GM23338 (cell line): ENCODE measurements at regions not wholly inside any gene's neighbourhood (a gene's known extent, or its start where the extent isn't known, plus 50 kb on each side); places are given as distances from the start of the nearest gene placed in this dataset.

Experiments
- ATAC-seq: fragments of 200-7000 bp; cut with Tn5 transposase; 3 replicates; pipeline ENCODE4 v1.9.1; 2020
- DNase-seq: peaks from one replicate; pipeline ENCODE4 v3.0.0-alpha.2; 2015; ENCODE audit warnings: low spot score
- H2AFZ ChIP-seq: fragments of 200-600 bp; sonication (generic); 2 replicates; pipeline ENCODE4 v1.8.0; 2016; ENCODE audit warnings: antibody characterized with exemption, mild to moderate bottlenecking, moderate library complexity
- H3F3A ChIP-seq: fragments of 200-600 bp; sonication (generic); replicated peaks from 2 replicates; pipeline ENCODE4 v1.8.0; 2017; ENCODE audit warnings: antibody characterized with exemption, mixed run types, low read depth
- H3K27ac ChIP-seq: fragments of 200-600 bp; sonication (generic); 2 replicates; pipeline ENCODE4 v1.6.1; 2016; ENCODE audit warnings: low read depth
- H3K27me3 ChIP-seq: fragments of 200-600 bp; sonication (generic); 2 replicates; pipeline ENCODE4 v1.8.0; 2016; ENCODE audit warnings: mild to moderate bottlenecking, mixed run types, moderate library complexity; ENCODE audit not compliant: insufficient read depth
- H3K36me3 ChIP-seq: fragments of 200-600 bp; sonication (generic); 2 replicates; pipeline ENCODE4 v1.8.0; 2016; ENCODE audit warnings: mild to moderate bottlenecking; ENCODE audit not compliant: insufficient read depth
- H3K4me1 ChIP-seq: fragments of 200-600 bp; sonication (generic); 2 replicates; pipeline ENCODE4 v1.8.0; 2016; ENCODE audit warnings: mild to moderate bottlenecking, moderate library complexity; ENCODE audit not compliant: insufficient read depth
- H3K4me2 ChIP-seq: fragments of 200-600 bp; sonication (generic); 2 replicates; pipeline ENCODE4 v1.7.1; 2017; ENCODE audit warnings: mixed run types
- H3K4me3 ChIP-seq: fragments of 200-600 bp; sonication (generic); 2 replicates; pipeline ENCODE4 v1.6.1; 2016; ENCODE audit warnings: mixed run types
- H3K79me2 ChIP-seq: fragments of 200-600 bp; sonication (generic); replicated peaks from 2 replicates; pipeline ENCODE4 v1.8.0; 2017; ENCODE audit warnings: mild to moderate bottlenecking; ENCODE audit not compliant: insufficient read depth
- H3K9me2 ChIP-seq: fragments of 200-600 bp; sonication (generic); 2 replicates; pipeline ENCODE4 v1.8.0; 2017; ENCODE audit not compliant: insufficient read depth
- H4K20me1 ChIP-seq: fragments of 200-600 bp; sonication (generic); replicated peaks from 2 replicates; pipeline ENCODE4 v1.8.0; 2017; ENCODE audit warnings: mild to moderate bottlenecking; ENCODE audit not compliant: insufficient read depth
- H3K27ac Mint-ChIP-seq: 2 replicates; pipeline ENCODE4 v1.8.0; 2020; ENCODE audit warnings: inconsistent platforms, mild to moderate bottlenecking, moderate library complexity, mixed read lengths
- H3K27me3 Mint-ChIP-seq: 3 replicates; pipeline ENCODE4 v1.8.0; 2022; ENCODE audit warnings: low read depth, mild to moderate bottlenecking, moderate library complexity, mixed read lengths, inconsistent platforms; ENCODE audit not compliant: insufficient read depth, poor library complexity
- H3K36me3 Mint-ChIP-seq: 3 replicates; pipeline ENCODE4 v1.8.0; 2021; ENCODE audit warnings: low read depth, mild to moderate bottlenecking, inconsistent platforms, moderate library complexity, mixed read lengths
- H3K4me1 Mint-ChIP-seq: 3 replicates; pipeline ENCODE4 v1.8.0; 2020; ENCODE audit warnings: mild to moderate bottlenecking, inconsistent platforms, mixed read lengths
- H3K4me3 Mint-ChIP-seq: 3 replicates; pipeline ENCODE4 v1.8.0; 2021; ENCODE audit warnings: moderate library complexity, mild to moderate bottlenecking, inconsistent platforms, mixed read lengths
- H3K9me3 Mint-ChIP-seq: 3 replicates; pipeline ENCODE4 v1.8.0; 2020; ENCODE audit warnings: moderate library complexity, mild to moderate bottlenecking, inconsistent platforms, mixed read lengths
- CREB1 ChIP-seq: fragments of 250-450 bp; sonication (Bioruptor Pico); IDR thresholded peaks from 2 replicates; pipeline ENCODE4 v1.5.0; 2020; ENCODE audit warnings: low read depth, mild to moderate bottlenecking, moderate library complexity
- EZH2 ChIP-seq: fragments of 200-600 bp; sonication (generic); IDR thresholded peaks from one replicate; pipeline ENCODE4 v1.8.0; 2017; ENCODE audit warnings: antibody characterized with exemption, mild to moderate bottlenecking, low read depth; ENCODE audit not compliant: unreplicated experiment
- EZH2phosphoT487 ChIP-seq: fragments of 200-600 bp; sonication (generic); IDR thresholded peaks from one replicate; pipeline ENCODE4 v1.8.1; 2018; ENCODE audit warnings: antibody characterized with exemption; ENCODE audit not compliant: unreplicated experiment
- NANOG ChIP-seq: IDR thresholded peaks from 2 replicates; pipeline ENCODE4 v1.6.1; 2016; ENCODE audit warnings: antibody characterized with exemption, borderline replicate concordance
- POLR2AphosphoS5 ChIP-seq: IDR thresholded peaks from 2 replicates; pipeline ENCODE4 v1.6.1; 2016; ENCODE audit warnings: antibody characterized with exemption, low read depth
- STAT1 ChIP-seq: IDR thresholded peaks from one replicate; pipeline ENCODE4 v1.6.1; 2016; ENCODE audit warnings: antibody characterized with exemption; ENCODE audit not compliant: unreplicated experiment
- ZNF331 ChIP-seq: fragments of 250-450 bp; sonication (Bioruptor Pico); IDR thresholded peaks from 2 replicates; pipeline ENCODE4 v1.5.0; 2020; ENCODE audit warnings: low read depth, mild to moderate bottlenecking, moderate library complexity
- TF ChIP-seq, protein P1 (sequence below): IDR thresholded peaks from one replicate; pipeline ENCODE4 v1.6.1; 2018; ENCODE audit warnings: antibody characterized with exemption; ENCODE audit not compliant: unreplicated experiment
- TF ChIP-seq, protein P2 (sequence below), 2 experiments: fragments of 200-600 bp in 1 of 2; sonication (generic) in 1 of 2; conservative IDR thresholded peaks; 2 replicates each; pipeline versions ENCODE4 v1.5.1 to v1.6.1; 2016 to 2017; ENCODE audit warnings: antibody characterized with exemption in 2 of 2, low read depth in 2 of 2, mild to moderate bottlenecking in 2 of 2, moderate library complexity in 1 of 2
- TF ChIP-seq, protein P3 (sequence below): IDR thresholded peaks from 2 replicates; pipeline ENCODE4 v1.6.1; 2016; ENCODE audit warnings: antibody characterized with exemption

GRCh38 chr16:35221482-35222185 lies 1762.2 kb downstream of the TP53TG3F start (continued):
- no peak for TF ChIP-seq POLR2AphosphoS5
- no peak for TF ChIP-seq EZH2phosphoT487
- TF ChIP-seq EZH2: no peak
- TF ChIP-seq, protein P1, sequence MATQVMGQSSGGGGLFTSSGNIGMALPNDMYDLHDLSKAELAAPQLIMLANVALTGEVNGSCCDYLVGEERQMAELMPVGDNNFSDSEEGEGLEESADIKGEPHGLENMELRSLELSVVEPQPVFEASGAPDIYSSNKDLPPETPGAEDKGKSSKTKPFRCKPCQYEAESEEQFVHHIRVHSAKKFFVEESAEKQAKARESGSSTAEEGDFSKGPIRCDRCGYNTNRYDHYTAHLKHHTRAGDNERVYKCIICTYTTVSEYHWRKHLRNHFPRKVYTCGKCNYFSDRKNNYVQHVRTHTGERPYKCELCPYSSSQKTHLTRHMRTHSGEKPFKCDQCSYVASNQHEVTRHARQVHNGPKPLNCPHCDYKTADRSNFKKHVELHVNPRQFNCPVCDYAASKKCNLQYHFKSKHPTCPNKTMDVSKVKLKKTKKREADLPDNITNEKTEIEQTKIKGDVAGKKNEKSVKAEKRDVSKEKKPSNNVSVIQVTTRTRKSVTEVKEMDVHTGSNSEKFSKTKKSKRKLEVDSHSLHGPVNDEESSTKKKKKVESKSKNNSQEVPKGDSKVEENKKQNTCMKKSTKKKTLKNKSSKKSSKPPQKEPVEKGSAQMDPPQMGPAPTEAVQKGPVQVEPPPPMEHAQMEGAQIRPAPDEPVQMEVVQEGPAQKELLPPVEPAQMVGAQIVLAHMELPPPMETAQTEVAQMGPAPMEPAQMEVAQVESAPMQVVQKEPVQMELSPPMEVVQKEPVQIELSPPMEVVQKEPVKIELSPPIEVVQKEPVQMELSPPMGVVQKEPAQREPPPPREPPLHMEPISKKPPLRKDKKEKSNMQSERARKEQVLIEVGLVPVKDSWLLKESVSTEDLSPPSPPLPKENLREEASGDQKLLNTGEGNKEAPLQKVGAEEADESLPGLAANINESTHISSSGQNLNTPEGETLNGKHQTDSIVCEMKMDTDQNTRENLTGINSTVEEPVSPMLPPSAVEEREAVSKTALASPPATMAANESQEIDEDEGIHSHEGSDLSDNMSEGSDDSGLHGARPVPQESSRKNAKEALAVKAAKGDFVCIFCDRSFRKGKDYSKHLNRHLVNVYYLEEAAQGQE: no peak
- no peak for TF ChIP-seq STAT1
- TF ChIP-seq NANOG: no peak
- TF ChIP-seq, protein P2, sequence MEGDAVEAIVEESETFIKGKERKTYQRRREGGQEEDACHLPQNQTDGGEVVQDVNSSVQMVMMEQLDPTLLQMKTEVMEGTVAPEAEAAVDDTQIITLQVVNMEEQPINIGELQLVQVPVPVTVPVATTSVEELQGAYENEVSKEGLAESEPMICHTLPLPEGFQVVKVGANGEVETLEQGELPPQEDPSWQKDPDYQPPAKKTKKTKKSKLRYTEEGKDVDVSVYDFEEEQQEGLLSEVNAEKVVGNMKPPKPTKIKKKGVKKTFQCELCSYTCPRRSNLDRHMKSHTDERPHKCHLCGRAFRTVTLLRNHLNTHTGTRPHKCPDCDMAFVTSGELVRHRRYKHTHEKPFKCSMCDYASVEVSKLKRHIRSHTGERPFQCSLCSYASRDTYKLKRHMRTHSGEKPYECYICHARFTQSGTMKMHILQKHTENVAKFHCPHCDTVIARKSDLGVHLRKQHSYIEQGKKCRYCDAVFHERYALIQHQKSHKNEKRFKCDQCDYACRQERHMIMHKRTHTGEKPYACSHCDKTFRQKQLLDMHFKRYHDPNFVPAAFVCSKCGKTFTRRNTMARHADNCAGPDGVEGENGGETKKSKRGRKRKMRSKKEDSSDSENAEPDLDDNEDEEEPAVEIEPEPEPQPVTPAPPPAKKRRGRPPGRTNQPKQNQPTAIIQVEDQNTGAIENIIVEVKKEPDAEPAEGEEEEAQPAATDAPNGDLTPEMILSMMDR (conservative IDR thresholded peaks at IDR 0.05; ENCODE audit: low read depth in 2 of 2): no peak
- no peak for TF ChIP-seq CREB1 (CRISPR knock-in tag)
- no peak for TF ChIP-seq ZNF331 (CRISPR knock-in tag)
- TF ChIP-seq, protein P3, sequence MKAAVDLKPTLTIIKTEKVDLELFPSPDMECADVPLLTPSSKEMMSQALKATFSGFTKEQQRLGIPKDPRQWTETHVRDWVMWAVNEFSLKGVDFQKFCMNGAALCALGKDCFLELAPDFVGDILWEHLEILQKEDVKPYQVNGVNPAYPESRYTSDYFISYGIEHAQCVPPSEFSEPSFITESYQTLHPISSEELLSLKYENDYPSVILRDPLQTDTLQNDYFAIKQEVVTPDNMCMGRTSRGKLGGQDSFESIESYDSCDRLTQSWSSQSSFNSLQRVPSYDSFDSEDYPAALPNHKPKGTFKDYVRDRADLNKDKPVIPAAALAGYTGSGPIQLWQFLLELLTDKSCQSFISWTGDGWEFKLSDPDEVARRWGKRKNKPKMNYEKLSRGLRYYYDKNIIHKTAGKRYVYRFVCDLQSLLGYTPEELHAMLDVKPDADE: no peak

DNA sequence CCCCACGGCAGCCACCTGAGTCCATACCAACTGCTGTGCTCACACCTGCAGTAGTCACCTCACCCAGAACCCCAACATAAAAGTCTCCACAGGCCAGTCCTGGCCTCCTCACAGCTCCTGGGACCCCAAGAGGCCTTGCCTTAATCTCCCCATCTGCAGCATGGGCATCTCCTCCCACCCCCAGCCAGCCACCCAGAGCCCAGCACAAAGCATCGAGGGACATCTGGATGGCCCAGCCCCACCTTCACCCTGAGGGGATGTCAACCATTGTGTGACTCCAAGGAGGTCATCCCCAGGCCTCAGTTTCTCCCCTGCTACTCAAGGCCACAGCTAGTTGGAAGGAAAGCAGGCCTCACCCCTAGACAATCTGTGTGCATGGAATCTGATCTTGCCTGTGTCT lies 1775.3 kb downstream of the TP53TG3F start:
- no peak overlapping the region for H2AFZ ChIP-seq
- H3K9me3 Mint-ChIP-seq: peaks cover 96% of the 10 kb centered on the region
- TF ChIP-seq, protein P3: no peak
- TF ChIP-seq, protein P2 (conservative IDR thresholded peaks at IDR 0.05; ENCODE audit: low read depth in 2 of 2): no peak
- no peak for TF ChIP-seq NANOG

More for the DNA sequence above, 1775.3 kb downstream of the TP53TG3F start:
- H3K4me2 ChIP-seq: no peak overlapping the region
- ATAC-seq (no peak), DNase-seq (no peak)
- H3K27ac ChIP-seq: no peak overlapping the region
- H3K4me3 Mint-ChIP-seq: no peak overlapping the region
- no peak overlapping the region for H3K27ac Mint-ChIP-seq
- peaks cover 22% of the 10 kb centered on the region for H3K36me3 Mint-ChIP-seq
- H4K20me1 ChIP-seq: no peaks in the 10 kb centered on the region
- no peaks in the 10 kb centered on the region for H3K4me1 Mint-ChIP-seq
- no peaks in the 10 kb centered on the region for H3K9me2 ChIP-seq
- H3K36me3 ChIP-seq: no peaks in the 10 kb centered on the region
- H3K27me3 ChIP-seq: no peaks in the 10 kb centered on the region
- no peaks in the 10 kb centered on the region for H3K79me2 ChIP-seq
- H3K4me3 ChIP-seq: no peak overlapping the region
- H3F3A ChIP-seq: no peaks in the 10 kb centered on the region
- H3K4me1 ChIP-seq: no peaks in the 10 kb centered on the region
- peaks cover 13% of the 10 kb centered on the region for H3K27me3 Mint-ChIP-seq
